Activated B cell treated with CpG ODN at 0.5 μM for 24 hours (primary cell): ENCODE measurements at regions not wholly inside any gene's neighbourhood (a gene's known extent, or its start where the extent isn't known, plus 50 kb on each side); places are given as distances from the start of the nearest gene placed in this dataset.

ENCODE experiments used
- ATAC-seq: fragments of 200-7000 bp; cut with Tn5 transposase; one replicate; pipeline ENCODE4 v1.10.0; 2021; ENCODE audit warnings: low read depth, mild to moderate bottlenecking, moderate library complexity
- CTCF ChIA-PET: fragments of 350-600 bp; sonication (Branson Sonifier 250); formaldehyde crosslinking; loops from one replicate; lab custom pipeline; 2021; ENCODE audit warnings: antibody characterized with exemption; lab: Charles Lee
- POLR2A ChIA-PET: fragments of 350-600 bp; sonication (Branson Sonifier 250); formaldehyde crosslinking; loops from one replicate; lab custom pipeline; 2021; ENCODE audit warnings: antibody characterized with exemption; lab: Charles Lee
- DNase-seq: peaks from one replicate; pipeline ENCODE4 v3.0.0; 2022
- H3K27ac Mint-ChIP-seq: one replicate; pipeline ENCODE4 v1.8.0; 2020; ENCODE audit warnings: mixed read lengths
- H3K27me3 Mint-ChIP-seq: one replicate; pipeline ENCODE4 v1.8.0; 2021; ENCODE audit warnings: mixed read lengths
- H3K36me3 Mint-ChIP-seq: one replicate; pipeline ENCODE4 v1.8.0; 2021; ENCODE audit warnings: low read depth, mixed read lengths
- H3K4me1 Mint-ChIP-seq: one replicate; pipeline ENCODE4 v1.8.0; 2021; ENCODE audit warnings: mixed read lengths
- H3K4me3 Mint-ChIP-seq: one replicate; pipeline ENCODE4 v1.8.0; 2020; ENCODE audit warnings: mild to moderate bottlenecking, mixed read lengths
- H3K9me3 Mint-ChIP-seq: one replicate; pipeline ENCODE4 v1.8.0; 2020; ENCODE audit warnings: mixed read lengths
- CTCF ChIP-seq: fragments of 200-600 bp; IDR thresholded peaks from one replicate; pipeline ENCODE4 v1.8.0; 2022; ENCODE audit warnings: antibody characterized with exemption, mild to moderate bottlenecking
- intact Hi-C: fragments of 100-400 bp; cut with micrococcal nuclease; formaldehyde crosslinking; loops from one replicate; pipeline ENCODE4 v1.15.1; 2024

- CTCF ChIA-PET, result interaction anchor here (1.0 to 1.1 kb wide), 4 partner anchors 12 to 281 kb away, joined by 3 to 4 read pairs (median 3); no protein-coding TSS in a partner anchor
- DNase-seq (no peak), ATAC-seq (no peak)
- Mint-ChIP-seq H3K27ac (peak overlapping the region; percentile 86), H3K27me3 (no peaks in the 10 kb centered on the region), H3K36me3 (peaks cover 21% of the 10 kb centered on the region), H3K4me3 (peak overlapping the region; percentile 16), H3K9me3 (no peaks in the 10 kb centered on the region), H3K4me1 (peaks cover 95% of the 10 kb centered on the region)
- intact Hi-C loops, result no loop called here
- POLR2A ChIA-PET, result interaction anchor here (0.8 to 1.5 kb wide), 5 partner anchors 12 to 30 kb away, joined by 3 to 10 read pairs (median 5); no protein-coding TSS in a partner anchor
- no peak for TF ChIP-seq CTCF
Measured at GRCh38 chr5:119302916-119303897, 52.6 kb upstream of the TNFAIP8 start.

GRCh38 chr5:119304439-119305211, 51.2 kb upstream of the TNFAIP8 start:
- ATAC-seq, result no peak
- Mint-ChIP-seq H3K27ac (peak overlapping the region; percentile 86), H3K4me1 (peaks cover 97% of the 10 kb centered on the region), H3K4me3 (no peak overlapping the region), H3K36me3 (peaks cover 23% of the 10 kb centered on the region), H3K27me3 (no peaks in the 10 kb centered on the region), H3K9me3 (no peaks in the 10 kb centered on the region)
- no peak for DNase-seq
- ChIA-PET POLR2A (interaction anchor here (0.7 to 1.5 kb wide), 5 partner anchors 14 to 92 kb away, joined by 3 to 6 read pairs (median 3); no protein-coding TSS in a partner anchor), CTCF (interaction anchor here (1.0 kb wide), 1 partner anchor 14 kb away, joined by 3 read pairs; no protein-coding TSS in a partner anchor)
- intact Hi-C loops, result loop anchor here (5.0 kb wide), 1 partner anchor 38 kb away; no protein-coding TSS in a partner anchor
- TF ChIP-seq CTCF, result no peak
